ENCODE measurements at regions not wholly inside any gene's neighbourhood (a gene's known extent, or its start where the extent isn't known, plus 50 kb on each side); places are given as distances from the start of the nearest gene placed in this dataset.

DNA sequence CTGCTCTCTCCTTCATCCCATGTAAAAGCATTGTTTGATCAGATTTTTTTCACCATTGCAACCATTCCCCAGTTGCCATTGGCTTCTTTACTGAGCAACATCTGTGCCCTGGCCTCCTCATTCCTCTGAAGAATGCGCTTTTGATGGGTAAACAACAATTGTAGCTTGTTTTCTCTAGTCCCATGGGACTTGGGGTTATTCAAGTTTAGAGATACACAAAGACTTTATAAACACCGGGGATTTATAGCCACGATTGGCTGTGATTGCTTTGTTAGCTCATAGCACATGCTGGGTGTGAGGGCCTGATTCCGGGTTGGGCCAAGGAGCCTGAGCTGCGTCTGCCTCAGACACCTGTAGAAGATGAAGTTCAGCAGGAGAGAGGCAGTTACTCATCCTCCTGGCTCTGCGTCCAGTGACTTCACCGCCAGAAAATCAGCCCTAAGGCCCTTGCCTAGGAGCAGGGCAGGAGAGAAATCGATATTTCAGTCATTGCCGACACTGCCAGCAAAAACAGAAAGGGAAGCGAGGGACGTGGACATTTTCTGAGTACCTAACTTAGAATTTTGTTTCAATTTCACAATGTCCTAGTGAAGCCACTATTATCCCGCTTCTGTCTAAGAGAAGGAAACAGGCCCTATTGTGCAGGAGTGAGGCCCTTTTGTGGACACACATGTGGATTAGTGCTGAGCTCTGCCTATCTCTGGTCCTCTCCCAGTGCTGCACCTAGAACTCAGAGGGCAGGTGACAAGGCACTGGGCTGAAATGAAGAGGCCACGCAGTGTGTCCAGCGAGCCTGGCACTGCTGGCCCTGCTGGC, 159.8 kb upstream of the USP24 start:
- no peak for TF ChIP-seq POLR2A (IDR thresholded peaks at IDR 0.05; ENCODE audit: low read depth, low read length)
- no peak for TF ChIP-seq POLR2AphosphoS5 (IDR thresholded peaks at IDR 0.05; ENCODE audit: low read depth, low read length)
- TF ChIP-seq TAF1 (IDR thresholded peaks at IDR 0.05; ENCODE audit: borderline replicate concordance, low read depth, low read length) = no peak
